ENCODE measurements at regions not wholly inside any gene's neighbourhood (a gene's known extent, or its start where the extent isn't known, plus 50 kb on each side); places are given as distances from the start of the nearest gene placed in this dataset.

DNA sequence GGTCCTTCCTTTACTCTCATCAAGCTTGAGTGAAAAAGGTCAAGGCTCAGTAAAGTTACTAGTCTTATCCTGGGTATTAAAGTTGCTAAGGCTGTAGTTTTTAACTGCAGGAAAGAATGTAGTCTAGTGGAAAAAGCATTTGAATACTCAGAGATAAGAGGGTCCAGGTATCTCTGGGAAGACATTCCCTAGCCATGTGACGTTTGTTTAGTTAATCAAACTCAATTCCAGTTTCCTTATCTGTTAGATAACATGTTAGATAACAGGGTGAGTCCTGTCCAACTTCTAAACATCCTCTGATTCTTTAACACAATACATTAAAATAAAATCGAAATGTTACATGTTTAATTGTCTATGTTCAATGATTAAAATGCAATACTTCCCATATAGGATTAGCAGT, 720.7 kb upstream of the LMO3 start:
- CTCF ChIA-PET: no interaction called here
- Histone ChIP-seq H3K27me3 (ENCODE audit: control insufficient read depth, insufficient read depth, low read length) (no peaks in the 10 kb centered on the region), H3K27ac (ENCODE audit: low read depth, low read length) (no peak overlapping the region), H3K4me3 (ENCODE audit: low read depth, low read length) (no peak overlapping the region), H3K9me3 (ENCODE audit: control insufficient read depth, insufficient read depth, low read length) (peaks cover 7% of the 10 kb centered on the region; the same call in 1 of the 2 replicates)
- POLR2A ChIA-PET: no interaction called here
- TF ChIP-seq, protein P1, sequence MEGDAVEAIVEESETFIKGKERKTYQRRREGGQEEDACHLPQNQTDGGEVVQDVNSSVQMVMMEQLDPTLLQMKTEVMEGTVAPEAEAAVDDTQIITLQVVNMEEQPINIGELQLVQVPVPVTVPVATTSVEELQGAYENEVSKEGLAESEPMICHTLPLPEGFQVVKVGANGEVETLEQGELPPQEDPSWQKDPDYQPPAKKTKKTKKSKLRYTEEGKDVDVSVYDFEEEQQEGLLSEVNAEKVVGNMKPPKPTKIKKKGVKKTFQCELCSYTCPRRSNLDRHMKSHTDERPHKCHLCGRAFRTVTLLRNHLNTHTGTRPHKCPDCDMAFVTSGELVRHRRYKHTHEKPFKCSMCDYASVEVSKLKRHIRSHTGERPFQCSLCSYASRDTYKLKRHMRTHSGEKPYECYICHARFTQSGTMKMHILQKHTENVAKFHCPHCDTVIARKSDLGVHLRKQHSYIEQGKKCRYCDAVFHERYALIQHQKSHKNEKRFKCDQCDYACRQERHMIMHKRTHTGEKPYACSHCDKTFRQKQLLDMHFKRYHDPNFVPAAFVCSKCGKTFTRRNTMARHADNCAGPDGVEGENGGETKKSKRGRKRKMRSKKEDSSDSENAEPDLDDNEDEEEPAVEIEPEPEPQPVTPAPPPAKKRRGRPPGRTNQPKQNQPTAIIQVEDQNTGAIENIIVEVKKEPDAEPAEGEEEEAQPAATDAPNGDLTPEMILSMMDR (IDR thresholded peaks at IDR 0.05; ENCODE audit: low read depth, low read length): no peak
- DNase-seq (ENCODE audit: low read depth, low spot score): no peak

DNA sequence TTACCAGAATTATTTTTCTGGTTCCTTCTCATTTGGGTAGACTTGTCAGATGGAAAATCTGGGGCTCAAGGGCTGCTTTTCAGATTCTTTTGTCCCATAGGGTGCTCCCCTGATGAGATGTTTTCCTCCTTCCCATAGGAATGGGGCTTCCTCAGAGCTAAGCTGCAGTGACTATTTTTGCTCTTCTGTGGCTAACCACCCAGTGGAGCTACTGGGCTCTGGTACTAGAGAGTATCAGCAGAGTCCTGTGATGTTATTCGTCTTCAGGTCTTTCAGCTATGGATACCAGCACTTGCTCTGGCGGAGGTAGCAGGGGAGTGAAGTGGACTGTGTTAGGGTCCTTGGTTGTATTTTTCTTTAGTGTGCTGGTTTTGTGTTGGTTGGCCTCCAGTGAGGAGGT, 716.1 kb upstream of the LMO3 start:
- DNase-seq (ENCODE audit: low read depth, low spot score): no peak
- Histone ChIP-seq H3K4me3 (ENCODE audit: low read depth, low read length) (no peak overlapping the region), H3K27ac (ENCODE audit: low read depth, low read length) (no peak overlapping the region), H3K9me3 (ENCODE audit: control insufficient read depth, insufficient read depth, low read length) (peaks cover 7% of the 10 kb centered on the region; the same call in 1 of the 2 replicates), H3K27me3 (ENCODE audit: control insufficient read depth, insufficient read depth, low read length) (no peaks in the 10 kb centered on the region)
- POLR2A ChIA-PET: no interaction called here
- TF ChIP-seq, protein P1 (IDR thresholded peaks at IDR 0.05; ENCODE audit: low read depth, low read length): no peak
- CTCF ChIA-PET: no interaction called here

DNA sequence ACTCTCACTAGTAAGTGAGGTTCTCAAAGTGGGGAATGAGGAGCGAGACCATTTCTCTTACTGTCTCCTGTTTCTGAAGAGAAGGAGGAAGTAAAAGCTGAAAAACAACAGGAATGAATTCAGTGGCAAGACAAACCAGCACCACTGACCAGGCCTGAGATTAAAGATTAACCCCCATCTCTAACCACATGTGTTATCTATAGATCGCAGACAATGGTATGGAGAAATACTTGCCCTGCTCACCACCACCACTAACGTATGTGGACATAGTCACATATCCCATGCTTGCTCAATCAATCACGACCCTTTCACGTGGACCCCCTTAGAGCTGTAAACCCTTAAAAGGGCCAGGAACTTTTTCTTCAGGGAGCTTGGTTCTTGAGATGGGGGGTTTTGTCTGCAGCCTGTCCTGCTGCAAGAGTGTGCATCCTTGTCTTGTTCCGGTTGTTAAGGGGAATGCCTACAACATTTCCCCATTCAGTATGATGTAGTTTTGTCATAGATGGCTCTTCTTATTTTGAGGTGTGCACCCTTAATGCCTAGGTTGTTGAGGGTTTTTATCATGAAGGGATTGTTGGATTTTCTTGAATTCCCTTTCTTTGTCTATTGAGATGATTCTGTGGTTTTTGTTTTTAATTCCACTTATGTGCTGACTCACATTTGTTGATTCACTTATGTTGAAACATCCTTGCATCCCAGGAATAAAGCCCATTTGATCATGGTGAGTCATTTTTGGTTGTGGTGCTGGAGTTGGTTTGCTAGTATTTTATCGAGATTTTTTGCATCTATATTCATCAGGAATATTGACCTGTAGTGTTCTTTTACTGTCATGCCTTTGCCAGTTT, 698.8 kb upstream of the LMO3 start:
- Histone ChIP-seq H3K4me3 (ENCODE audit: low read depth, low read length) (no peak overlapping the region), H3K27me3 (ENCODE audit: control insufficient read depth, insufficient read depth, low read length) (no peaks in the 10 kb centered on the region), H3K9me3 (ENCODE audit: control insufficient read depth, insufficient read depth, low read length) (peaks cover 27% of the 10 kb centered on the region; the same call in 1 of the 2 replicates), H3K27ac (ENCODE audit: low read depth, low read length) (no peak overlapping the region)
- ChIA-PET CTCF (no interaction called here), POLR2A (no interaction called here)
- TF ChIP-seq, protein P1 (IDR thresholded peaks at IDR 0.05; ENCODE audit: low read depth, low read length): no peak
- DNase-seq (ENCODE audit: low read depth, low spot score): no peak

DNA sequence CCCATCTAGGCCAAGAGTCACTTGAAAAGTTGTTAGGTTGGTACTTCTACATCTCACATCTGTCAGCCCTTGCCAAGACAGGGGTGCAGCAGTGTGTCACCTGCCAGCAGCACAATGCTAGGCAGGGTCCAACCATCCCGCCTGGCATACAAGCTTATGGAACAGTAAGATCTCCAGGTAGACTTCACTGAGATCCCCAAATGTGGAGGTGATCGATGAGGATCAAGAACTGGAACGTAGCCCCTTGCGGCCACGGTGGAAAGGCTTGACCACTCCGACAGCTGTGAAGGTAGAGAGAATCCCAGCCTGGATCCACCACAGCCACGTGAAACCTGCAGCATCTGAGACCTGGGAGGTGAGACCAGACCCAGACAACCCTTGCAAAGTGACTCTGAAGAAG, 696.0 kb upstream of the LMO3 start:
- DNase-seq (ENCODE audit: low read depth, low spot score): no peak
- no peak overlapping the region for H3K27ac ChIP-seq (ENCODE audit: low read depth, low read length)
- TF ChIP-seq, protein P1 (IDR thresholded peaks at IDR 0.05; ENCODE audit: low read depth, low read length): no peak
- no peak overlapping the region for H3K4me3 ChIP-seq (ENCODE audit: low read depth, low read length)
- no peaks in the 10 kb centered on the region for H3K27me3 ChIP-seq (ENCODE audit: control insufficient read depth, insufficient read depth, low read length)
- CTCF ChIA-PET: no interaction called here
- H3K9me3 ChIP-seq (ENCODE audit: control insufficient read depth, insufficient read depth, low read length): peaks cover 38% of the 10 kb centered on the region
- POLR2A ChIA-PET: no interaction called here

DNA sequence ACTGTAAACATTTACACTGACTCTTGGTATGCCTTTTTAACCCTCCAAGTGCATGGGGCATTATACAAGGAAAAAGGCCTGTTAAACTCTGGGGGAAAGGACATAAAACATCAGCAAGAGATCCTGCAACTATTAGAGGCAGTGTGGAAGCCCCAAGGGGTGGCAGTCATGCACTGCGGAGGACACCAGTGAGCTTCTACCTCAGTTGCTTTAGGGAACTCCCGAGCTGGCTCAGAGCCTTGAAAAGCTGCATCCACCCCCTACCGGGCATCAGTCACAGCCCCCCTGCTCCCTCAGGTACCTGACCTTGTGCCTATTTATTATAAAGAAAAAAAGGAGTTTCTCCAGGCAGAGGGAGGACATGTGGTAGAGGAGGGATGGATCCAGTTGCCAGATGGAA, 695.6 kb upstream of the LMO3 start:
- no peak overlapping the region for H3K27ac ChIP-seq (ENCODE audit: low read depth, low read length)
- no peak overlapping the region for H3K4me3 ChIP-seq (ENCODE audit: low read depth, low read length)
- CTCF ChIA-PET: no interaction called here
- no peak for DNase-seq (ENCODE audit: low read depth, low spot score)
- no peaks in the 10 kb centered on the region for H3K27me3 ChIP-seq (ENCODE audit: control insufficient read depth, insufficient read depth, low read length)
- peaks cover 39% of the 10 kb centered on the region for H3K9me3 ChIP-seq (ENCODE audit: control insufficient read depth, insufficient read depth, low read length)
- POLR2A ChIA-PET: no interaction called here
- TF ChIP-seq, protein P1 (IDR thresholded peaks at IDR 0.05; ENCODE audit: low read depth, low read length): no peak
